GM06990 (cell line): ENCODE measurements at regions not wholly inside any gene's neighbourhood (a gene's known extent, or its start where the extent isn't known, plus 50 kb on each side); places are given as distances from the start of the nearest gene placed in this dataset.
"Not testable (repeated sequence)": the region's sequence is repeated elsewhere in the genome, so short reads cannot be mapped to it uniquely, and the experiment has no call there.

Source experiments
- DNase-seq: peaks from one replicate; pipeline ENCODE4 v3.0.0-alpha.2; 2011; ENCODE audit not compliant: insufficient read length; ENCODE audit errors: extremely low read depth
- H3K27me3 ChIP-seq: replicated peaks from 2 replicates; pipeline ENCODE4 v1.6.0; 2011; ENCODE audit warnings: low read length; ENCODE audit not compliant: control insufficient read depth, insufficient read depth
- H3K36me3 ChIP-seq: 2 replicates; pipeline ENCODE4 v1.5.1; 2011; ENCODE audit warnings: low read length; ENCODE audit not compliant: control insufficient read depth, insufficient read depth
- H3K4me3 ChIP-seq: replicated peaks from 2 replicates; pipeline ENCODE4 v1.5.1; 2011; ENCODE audit warnings: low read depth, mild to moderate bottlenecking, control low read depth, low read length
- TF ChIP-seq, protein P1 (sequence below): IDR thresholded peaks from 2 replicates; pipeline ENCODE4 v1.5.1; 2011; ENCODE audit warnings: low read length, control low read depth, mild to moderate bottlenecking, inconsistent platforms; ENCODE audit not compliant: insufficient read depth, poor library complexity, severe bottlenecking

- not testable (repeated sequence) for H3K4me3 ChIP-seq, DNase-seq, H3K27me3 ChIP-seq, H3K36me3 ChIP-seq
Observed at GRCh38 chr2:101645886-101646285, 51.6 kb upstream of the MAP4K4 start.

GRCh38 chr2:101644842-101645383 is 52.6 kb upstream of the MAP4K4 start:
- no peak for DNase-seq
- TF ChIP-seq, protein P1, sequence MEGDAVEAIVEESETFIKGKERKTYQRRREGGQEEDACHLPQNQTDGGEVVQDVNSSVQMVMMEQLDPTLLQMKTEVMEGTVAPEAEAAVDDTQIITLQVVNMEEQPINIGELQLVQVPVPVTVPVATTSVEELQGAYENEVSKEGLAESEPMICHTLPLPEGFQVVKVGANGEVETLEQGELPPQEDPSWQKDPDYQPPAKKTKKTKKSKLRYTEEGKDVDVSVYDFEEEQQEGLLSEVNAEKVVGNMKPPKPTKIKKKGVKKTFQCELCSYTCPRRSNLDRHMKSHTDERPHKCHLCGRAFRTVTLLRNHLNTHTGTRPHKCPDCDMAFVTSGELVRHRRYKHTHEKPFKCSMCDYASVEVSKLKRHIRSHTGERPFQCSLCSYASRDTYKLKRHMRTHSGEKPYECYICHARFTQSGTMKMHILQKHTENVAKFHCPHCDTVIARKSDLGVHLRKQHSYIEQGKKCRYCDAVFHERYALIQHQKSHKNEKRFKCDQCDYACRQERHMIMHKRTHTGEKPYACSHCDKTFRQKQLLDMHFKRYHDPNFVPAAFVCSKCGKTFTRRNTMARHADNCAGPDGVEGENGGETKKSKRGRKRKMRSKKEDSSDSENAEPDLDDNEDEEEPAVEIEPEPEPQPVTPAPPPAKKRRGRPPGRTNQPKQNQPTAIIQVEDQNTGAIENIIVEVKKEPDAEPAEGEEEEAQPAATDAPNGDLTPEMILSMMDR = no peak
- no peaks in the 10 kb centered on the region for H3K27me3 ChIP-seq
- H3K4me3 ChIP-seq = no peak overlapping the region
- no peaks in the 10 kb centered on the region for H3K36me3 ChIP-seq

DNA sequence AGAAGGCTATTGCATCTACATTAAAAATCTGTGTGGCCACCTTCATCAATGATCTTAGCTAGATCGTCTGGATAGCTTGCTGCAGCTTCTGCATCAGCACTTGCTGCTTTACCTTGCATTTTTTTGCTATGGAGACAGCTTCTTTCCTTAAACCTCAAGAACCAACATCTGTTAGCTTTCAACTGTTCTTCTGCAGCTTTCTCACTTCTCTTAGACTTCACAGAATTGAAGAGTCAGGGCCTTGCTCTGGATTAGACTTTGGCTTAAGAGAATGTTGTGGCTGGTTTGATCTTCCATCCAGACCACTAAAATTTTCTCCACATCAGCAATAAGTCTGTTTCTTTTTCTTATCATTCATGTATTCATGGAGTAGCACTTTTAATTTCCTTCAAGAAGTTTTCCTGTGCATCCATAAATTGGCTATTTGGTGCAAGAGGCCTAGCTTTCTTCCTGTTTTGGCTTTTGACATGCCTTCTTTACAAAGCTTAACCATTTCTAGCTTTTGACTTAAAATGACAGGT is 54.4 kb upstream of the MAP4K4 start:
- no peak for DNase-seq
- Histone ChIP-seq H3K27me3 (no peaks in the 10 kb centered on the region), H3K36me3 (no peaks in the 10 kb centered on the region), H3K4me3 (no peak overlapping the region)
- TF ChIP-seq, protein P1 = no peak

GRCh38 chr2:101638817-101639605 is 58.5 kb upstream of the MAP4K4 start:
- Histone ChIP-seq H3K4me3 (no peak overlapping the region), H3K36me3 (no peaks in the 10 kb centered on the region), H3K27me3 (no peaks in the 10 kb centered on the region)
- TF ChIP-seq, protein P1 = no peak
- DNase-seq = no peak

GRCh38 chr2:101638181-101638711 is 59.3 kb upstream of the MAP4K4 start:
- TF ChIP-seq, protein P1 = no peak
- no peak for DNase-seq

GRCh38 chr2:101630224-101630949 is 67.1 kb upstream of the MAP4K4 start:
- Histone ChIP-seq H3K27me3 (no peaks in the 10 kb centered on the region), H3K36me3 (no peaks in the 10 kb centered on the region), H3K4me3 (no peak overlapping the region)
- TF ChIP-seq, protein P1 = no peak
- no peak for DNase-seq

More at GRCh38 chr2:101638181-101638711, 59.3 kb upstream of the MAP4K4 start:
- no peaks in the 10 kb centered on the region for H3K36me3 ChIP-seq
- no peak overlapping the region for H3K4me3 ChIP-seq
- H3K27me3 ChIP-seq = no peaks in the 10 kb centered on the region
